CD8-positive, alpha-beta memory T cell (primary cell): ENCODE measurements at regions not wholly inside any gene's neighbourhood (a gene's known extent, or its start where the extent isn't known, plus 50 kb on each side); places are given as distances from the start of the nearest gene placed in this dataset.

Experiments used
- CTCF ChIA-PET: fragments of 350-600 bp; sonication (Branson Sonifier 250); formaldehyde crosslinking; loops from one replicate; lab custom pipeline; 2021; ENCODE audit warnings: antibody characterized with exemption; lab: Charles Lee
- POLR2A ChIA-PET: fragments of 350-600 bp; sonication (Branson Sonifier 250); formaldehyde crosslinking; loops from one replicate; lab custom pipeline; 2021; ENCODE audit warnings: antibody characterized with exemption; lab: Charles Lee
- DNase-seq, 5 donors: peaks; one replicate each; pipeline versions ENCODE4 v3.0.0 to v3.0.0-alpha.2; 2020 to 2022; ENCODE audit warnings: mixed read lengths in 1 of 5
- H3K27ac ChIP-seq: one replicate; pipeline ENCODE4 v1.7.0; 2013; ENCODE audit warnings: low read depth, mild to moderate bottlenecking, low read length, moderate library complexity
- H3K27me3 ChIP-seq: 2 replicates; pipeline ENCODE4 v1.7.0; 2013; ENCODE audit warnings: low read length, mild to moderate bottlenecking; ENCODE audit not compliant: insufficient read depth, poor library complexity, severe bottlenecking
- H3K36me3 ChIP-seq: 2 replicates; pipeline ENCODE4 v1.7.0; 2013; ENCODE audit warnings: mild to moderate bottlenecking, low read length, moderate library complexity; ENCODE audit not compliant: insufficient read depth
- H3K4me1 ChIP-seq: 2 replicates; pipeline ENCODE4 v1.7.0; 2013; ENCODE audit warnings: mild to moderate bottlenecking, low read length, moderate library complexity; ENCODE audit not compliant: insufficient read depth
- H3K4me3 ChIP-seq: 2 replicates; pipeline ENCODE4 v1.7.0; 2013; ENCODE audit warnings: mild to moderate bottlenecking, low read length
- H3K9me3 ChIP-seq: 2 replicates; pipeline ENCODE4 v1.7.0; 2013; ENCODE audit warnings: mild to moderate bottlenecking, low read length
- H3K27ac Mint-ChIP-seq, 8 donors: one replicate each; pipeline ENCODE4 v1.8.0; 2020 to 2021; ENCODE audit warnings: mixed read lengths in 8 of 8, mild to moderate bottlenecking in 6 of 8, inconsistent platforms in 3 of 8, moderate library complexity in 3 of 8
- H3K27me3 Mint-ChIP-seq, 2 donors: one replicate each; pipeline ENCODE4 v1.8.0; 2020 to 2021; ENCODE audit warnings: mixed read lengths in 2 of 2, mild to moderate bottlenecking in 1 of 2, moderate library complexity in 1 of 2
- H3K36me3 Mint-ChIP-seq, 3 donors: one replicate each; pipeline ENCODE4 v1.8.0; 2020 to 2021; ENCODE audit warnings: mixed read lengths in 3 of 3, inconsistent platforms in 1 of 3, mild to moderate bottlenecking in 1 of 3
- H3K4me1 Mint-ChIP-seq, 3 donors: one replicate each; pipeline ENCODE4 v1.8.0; 2020 to 2021; ENCODE audit warnings: mixed read lengths in 3 of 3, inconsistent platforms in 1 of 3, mild to moderate bottlenecking in 1 of 3
- H3K4me3 Mint-ChIP-seq, 7 donors: one replicate each; pipeline ENCODE4 v1.8.0; 2020 to 2021; ENCODE audit warnings: mixed read lengths in 7 of 7, mild to moderate bottlenecking in 6 of 7, moderate library complexity in 4 of 7, inconsistent platforms in 2 of 7
- H3K9me3 Mint-ChIP-seq, 5 donors: one replicate each; pipeline ENCODE4 v1.8.0; 2020 to 2022; ENCODE audit warnings: mixed read lengths in 5 of 5, mild to moderate bottlenecking in 3 of 5, moderate library complexity in 2 of 5, inconsistent platforms in 1 of 5

- DNase-seq: no peak
- H3K4me1 ChIP-seq: no peaks in the 10 kb centered on the region
- POLR2A ChIA-PET: no interaction called here
- Mint-ChIP-seq H3K36me3 (no peaks in the 10 kb centered on the region), H3K27me3 (no peaks in the 10 kb centered on the region), H3K4me3 (no peak overlapping the region), H3K9me3 (peaks cover 2 to 11% (median 5%) of the 10 kb centered on the region in 5 donors), H3K27ac (no peak overlapping the region), H3K4me1 (no peaks in the 10 kb centered on the region)
- H3K27me3 ChIP-seq: no peaks in the 10 kb centered on the region
- CTCF ChIA-PET: no interaction called here
- H3K4me3 ChIP-seq: no peak overlapping the region
- H3K27ac ChIP-seq: no peak overlapping the region
- H3K36me3 ChIP-seq: no peaks in the 10 kb centered on the region
- no peaks in the 10 kb centered on the region for H3K9me3 ChIP-seq
Observed at GRCh38 chr1:72535470-72535869, 253.1 kb upstream of the NEGR1 start.

- Histone ChIP-seq H3K4me3 (no peak overlapping the region), H3K9me3 (no peaks in the 10 kb centered on the region), H3K27me3 (no peaks in the 10 kb centered on the region), H3K27ac (no peak overlapping the region), H3K36me3 (no peaks in the 10 kb centered on the region), H3K4me1 (no peaks in the 10 kb centered on the region)
- H3K4me1 Mint-ChIP-seq: no peaks in the 10 kb centered on the region
- DNase-seq: no peak
- no peaks in the 10 kb centered on the region for H3K36me3 Mint-ChIP-seq
- peaks cover 2 to 18% (median 8%) of the 10 kb centered on the region in 5 donors for H3K9me3 Mint-ChIP-seq
- CTCF ChIA-PET: no interaction called here
- POLR2A ChIA-PET: no interaction called here
- no peak overlapping the region for H3K27ac Mint-ChIP-seq
- H3K4me3 Mint-ChIP-seq: no peak overlapping the region
- no peaks in the 10 kb centered on the region for H3K27me3 Mint-ChIP-seq
Observed at GRCh38 chr1:72530646-72531045, 248.3 kb upstream of the NEGR1 start.

GRCh38 chr1:72526926-72527325 lies 244.6 kb upstream of the NEGR1 start:
- ChIA-PET POLR2A (no interaction called here), CTCF (interaction anchor here (1.1 kb wide), 1 partner anchor 10 kb away, joined by 3 read pairs; no protein-coding TSS in a partner anchor)
- Mint-ChIP-seq H3K4me3 (no peak overlapping the region), H3K4me1 (no peaks in the 10 kb centered on the region), H3K27ac (no peak overlapping the region), H3K27me3 (no peaks in the 10 kb centered on the region), H3K36me3 (no peaks in the 10 kb centered on the region), H3K9me3 (peaks cover 3 to 15% (median 6%) of the 10 kb centered on the region in 5 donors)
- H3K9me3 ChIP-seq: no peaks in the 10 kb centered on the region
- H3K36me3 ChIP-seq: no peaks in the 10 kb centered on the region
- no peaks in the 10 kb centered on the region for H3K27me3 ChIP-seq
- no peak for DNase-seq
- H3K27ac ChIP-seq: no peak overlapping the region
- H3K4me1 ChIP-seq: no peaks in the 10 kb centered on the region
- H3K4me3 ChIP-seq: no peak overlapping the region

GRCh38 chr1:72524021-72524420 lies 241.7 kb upstream of the NEGR1 start:
- H3K36me3 ChIP-seq: no peaks in the 10 kb centered on the region
- no peak overlapping the region for H3K27ac Mint-ChIP-seq
- no peak for DNase-seq
- no peaks in the 10 kb centered on the region for H3K4me1 Mint-ChIP-seq
- peaks cover 2 to 18% (median 7%) of the 10 kb centered on the region in 5 donors for H3K9me3 Mint-ChIP-seq
- ChIA-PET POLR2A (no interaction called here), CTCF (no interaction called here)
- no peak overlapping the region for H3K27ac ChIP-seq
- H3K4me3 ChIP-seq: no peak overlapping the region
- no peaks in the 10 kb centered on the region for H3K36me3 Mint-ChIP-seq
- H3K27me3 Mint-ChIP-seq: no peaks in the 10 kb centered on the region
- H3K9me3 ChIP-seq: no peaks in the 10 kb centered on the region
- no peaks in the 10 kb centered on the region for H3K4me1 ChIP-seq
- no peak overlapping the region for H3K4me3 Mint-ChIP-seq
- no peaks in the 10 kb centered on the region for H3K27me3 ChIP-seq

DNA sequence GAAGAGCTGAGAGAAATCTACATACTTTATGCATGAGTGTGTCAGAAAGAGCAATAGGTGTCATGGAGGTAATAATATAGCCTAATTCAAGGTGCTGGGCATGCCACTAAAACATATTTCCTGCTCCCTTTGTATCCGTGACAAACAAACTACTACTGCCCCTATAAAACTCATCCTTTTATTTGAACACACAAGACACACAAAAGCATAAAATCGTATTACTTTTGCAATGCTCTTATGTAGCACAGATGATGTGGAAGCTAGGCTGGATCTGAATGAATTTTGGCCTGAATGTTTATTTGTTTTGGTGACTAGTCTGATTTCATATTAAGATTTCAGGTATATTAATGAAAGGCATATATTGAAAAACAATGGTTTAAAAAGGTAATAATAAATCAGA lies 239.3 kb upstream of the NEGR1 start:
- POLR2A ChIA-PET: no interaction called here
- H3K4me1 ChIP-seq: no peaks in the 10 kb centered on the region
- no peaks in the 10 kb centered on the region for H3K27me3 ChIP-seq
- CTCF ChIA-PET: no interaction called here
- no peaks in the 10 kb centered on the region for H3K27me3 Mint-ChIP-seq
- no peaks in the 10 kb centered on the region for H3K9me3 ChIP-seq
- no peak overlapping the region for H3K4me3 ChIP-seq
- no peaks in the 10 kb centered on the region for H3K36me3 ChIP-seq
- no peak overlapping the region for H3K27ac ChIP-seq
- H3K27ac Mint-ChIP-seq: no peak overlapping the region
- DNase-seq: no peak
- H3K9me3 Mint-ChIP-seq: peaks cover 2 to 8% (median 7%) of the 10 kb centered on the region in 5 donors
- H3K36me3 Mint-ChIP-seq: no peaks in the 10 kb centered on the region
- H3K4me3 Mint-ChIP-seq: no peak overlapping the region
- no peaks in the 10 kb centered on the region for H3K4me1 Mint-ChIP-seq

GRCh38 chr1:72516826-72517225 lies 234.5 kb upstream of the NEGR1 start:
- no peak overlapping the region for H3K4me3 Mint-ChIP-seq
- no peak for DNase-seq
- Histone ChIP-seq H3K36me3 (no peaks in the 10 kb centered on the region), H3K27ac (no peak overlapping the region), H3K4me1 (no peaks in the 10 kb centered on the region), H3K4me3 (no peak overlapping the region), H3K27me3 (no peaks in the 10 kb centered on the region), H3K9me3 (no peaks in the 10 kb centered on the region)
- POLR2A ChIA-PET: no interaction called here
- CTCF ChIA-PET: no interaction called here
- peaks cover 0 to 14% (median 3%) of the 10 kb centered on the region in 5 donors for H3K9me3 Mint-ChIP-seq
- H3K27ac Mint-ChIP-seq: no peak overlapping the region
- H3K4me1 Mint-ChIP-seq: no peaks in the 10 kb centered on the region
- H3K27me3 Mint-ChIP-seq: no peaks in the 10 kb centered on the region
- no peaks in the 10 kb centered on the region for H3K36me3 Mint-ChIP-seq

- Histone ChIP-seq H3K4me1 (no peaks in the 10 kb centered on the region), H3K36me3 (no peaks in the 10 kb centered on the region), H3K4me3 (no peak overlapping the region), H3K27me3 (no peaks in the 10 kb centered on the region), H3K27ac (no peak overlapping the region), H3K9me3 (no peaks in the 10 kb centered on the region)
- Mint-ChIP-seq H3K36me3 (no peaks in the 10 kb centered on the region), H3K27me3 (no peaks in the 10 kb centered on the region), H3K9me3 (peaks cover 0 to 14% (median 2%) of the 10 kb centered on the region in 5 donors), H3K27ac (no peak overlapping the region), H3K4me3 (no peak overlapping the region), H3K4me1 (no peaks in the 10 kb centered on the region)
- ChIA-PET POLR2A (no interaction called here), CTCF (no interaction called here)
- no peak for DNase-seq
Observed at GRCh38 chr1:72516264-72516663, 233.9 kb upstream of the NEGR1 start.

DNA sequence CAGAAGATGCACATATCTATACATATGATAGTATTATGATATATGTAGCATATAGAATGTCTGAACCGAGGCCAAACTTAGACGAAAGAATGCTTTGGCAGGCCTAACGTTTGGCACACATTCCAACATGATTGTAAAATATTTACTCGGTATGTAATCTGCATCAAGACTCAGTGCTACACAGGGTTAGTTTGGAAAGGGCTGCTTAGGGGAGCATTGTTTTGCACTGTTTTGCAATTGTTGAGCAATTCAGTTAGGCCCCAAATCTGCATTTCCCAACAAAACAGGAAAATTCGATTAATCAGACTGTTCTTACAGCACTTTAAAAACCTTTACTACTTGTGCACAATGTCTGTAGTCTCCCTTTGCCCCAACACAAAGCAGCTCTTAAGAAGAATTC lies 216.0 kb upstream of the NEGR1 start:
- Mint-ChIP-seq H3K36me3 (no peaks in the 10 kb centered on the region), H3K27me3 (no peaks in the 10 kb centered on the region), H3K4me1 (no peaks in the 10 kb centered on the region), H3K4me3 (no peak overlapping the region), H3K9me3 (peaks cover 0 to 40% (median 1%) of the 10 kb centered on the region in 5 donors), H3K27ac (no peak overlapping the region)
- DNase-seq: no peak
- CTCF ChIA-PET: no interaction called here
- no peak overlapping the region for H3K4me3 ChIP-seq
- no peaks in the 10 kb centered on the region for H3K27me3 ChIP-seq
- no peaks in the 10 kb centered on the region for H3K36me3 ChIP-seq
- POLR2A ChIA-PET: no interaction called here
- no peaks in the 10 kb centered on the region for H3K9me3 ChIP-seq
- H3K27ac ChIP-seq: no peak overlapping the region
- H3K4me1 ChIP-seq: no peaks in the 10 kb centered on the region

DNA sequence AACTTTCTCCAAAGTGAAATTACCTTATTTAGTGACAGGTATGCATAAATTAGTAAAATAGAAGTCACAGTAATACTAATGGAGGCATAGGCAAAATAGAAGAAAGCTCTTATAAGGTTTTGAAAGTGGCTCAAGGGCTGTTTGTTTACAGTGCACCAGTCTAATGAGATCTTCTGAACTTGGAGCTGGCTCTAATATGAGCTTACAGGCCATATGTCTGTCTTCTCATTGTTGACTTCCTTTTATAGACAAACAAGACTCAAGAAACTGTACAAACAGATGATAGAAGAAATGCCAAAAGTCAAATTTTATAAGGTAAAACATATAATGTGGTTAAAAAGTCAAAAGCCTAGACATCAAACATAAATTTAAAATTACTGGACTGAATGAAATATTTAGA lies 207.5 kb upstream of the NEGR1 start:
- Histone ChIP-seq H3K4me3 (no peak overlapping the region), H3K9me3 (no peaks in the 10 kb centered on the region), H3K27me3 (no peaks in the 10 kb centered on the region), H3K4me1 (no peaks in the 10 kb centered on the region), H3K27ac (no peak overlapping the region), H3K36me3 (no peaks in the 10 kb centered on the region)
- peaks cover 3 to 29% (median 4%) of the 10 kb centered on the region in 5 donors for H3K9me3 Mint-ChIP-seq
- H3K27ac Mint-ChIP-seq: no peak overlapping the region
- DNase-seq: no peak
- no peaks in the 10 kb centered on the region for H3K27me3 Mint-ChIP-seq
- H3K4me1 Mint-ChIP-seq: no peaks in the 10 kb centered on the region
- ChIA-PET POLR2A (no interaction called here), CTCF (no interaction called here)
- no peaks in the 10 kb centered on the region for H3K36me3 Mint-ChIP-seq
- no peak overlapping the region for H3K4me3 Mint-ChIP-seq
